SK-N-SH treated with all-trans-retinoic acid at 6 μM for 48 hours (cell line): ENCODE measurements at regions not wholly inside any gene's neighbourhood (a gene's known extent, or its start where the extent isn't known, plus 50 kb on each side); places are given as distances from the start of the nearest gene placed in this dataset.

ENCODE experiments used
- ATAC-seq: fragments of 200-7000 bp; cut with Tn5 transposase; 3 replicates; pipeline ENCODE4 v1.9.1; 2020; ENCODE audit warnings: mild to moderate bottlenecking, moderate library complexity
- ARNTL ChIP-seq: fragments of 450-650 bp; formaldehyde crosslinking; IDR thresholded peaks from 2 replicates; pipeline ENCODE4 v1.5.0; 2020; ENCODE audit warnings: low read depth, mild to moderate bottlenecking, moderate library complexity, borderline replicate concordance
- BACH2 ChIP-seq: fragments of 250-450 bp; sonication (Bioruptor Pico); IDR thresholded peaks from 2 replicates; pipeline ENCODE4 v1.9.0; 2021; ENCODE audit warnings: mild to moderate bottlenecking, borderline replicate concordance
- CSDC2 ChIP-seq: fragments of 250-450 bp; sonication (Bioruptor Pico); IDR thresholded peaks from 2 replicates; pipeline ENCODE4 v1.5.0; 2020; ENCODE audit warnings: mild to moderate bottlenecking, moderate library complexity
- ESRRG ChIP-seq: fragments of 250-450 bp; sonication (Bioruptor Pico); IDR thresholded peaks from 2 replicates; pipeline ENCODE4 v1.6.1; 2021; ENCODE audit warnings: mild to moderate bottlenecking
- GLIS3 ChIP-seq: fragments of 250-450 bp; sonication (Bioruptor Pico); IDR thresholded peaks from 2 replicates; pipeline ENCODE4 v1.5.0; 2020; ENCODE audit warnings: mild to moderate bottlenecking, moderate library complexity
- ISL1 ChIP-seq: fragments of 250-450 bp; sonication (Bioruptor Pico); IDR thresholded peaks from 2 replicates; pipeline ENCODE4 v2.1.2; 2022; ENCODE audit warnings: mild to moderate bottlenecking, moderate library complexity
- OSR1 ChIP-seq: fragments of 250-450 bp; sonication (Bioruptor Pico); IDR thresholded peaks from 2 replicates; pipeline ENCODE4 v1.8.0; 2022; ENCODE audit warnings: moderate library complexity, mild to moderate bottlenecking, inconsistent platforms
- PPARA ChIP-seq: fragments of 250-450 bp; sonication (Bioruptor Pico); IDR thresholded peaks from 2 replicates; pipeline ENCODE4 v1.5.0; 2020; ENCODE audit warnings: mild to moderate bottlenecking, borderline replicate concordance
- SNAI2 ChIP-seq: fragments of 250-450 bp; sonication (Bioruptor Pico); IDR thresholded peaks from 2 replicates; pipeline ENCODE4 v1.5.0; 2020; ENCODE audit warnings: mild to moderate bottlenecking, moderate library complexity
- TCF4 ChIP-seq: fragments of 250-450 bp; sonication (Bioruptor Pico); IDR thresholded peaks from 2 replicates; pipeline ENCODE4 v1.8.0; 2021; ENCODE audit warnings: mild to moderate bottlenecking, moderate library complexity, borderline replicate concordance
- TOX ChIP-seq: fragments of 250-450 bp; sonication (Bioruptor Pico); IDR thresholded peaks from 2 replicates; pipeline ENCODE4 v1.8.0; 2021; ENCODE audit warnings: mild to moderate bottlenecking, moderate library complexity, borderline replicate concordance
- ZC3H10 ChIP-seq: fragments of 250-450 bp; sonication (Bioruptor Pico); IDR thresholded peaks from 2 replicates; pipeline ENCODE4 v1.5.1; 2021; ENCODE audit warnings: mild to moderate bottlenecking, moderate library complexity
- ZFP30 ChIP-seq: fragments of 450-650 bp; formaldehyde crosslinking; IDR thresholded peaks from 2 replicates; pipeline ENCODE4 v1.5.0; 2022; ENCODE audit warnings: mild to moderate bottlenecking, moderate library complexity
- ZNF70 ChIP-seq: fragments of 450-650 bp; formaldehyde crosslinking; IDR thresholded peaks from 2 replicates; pipeline ENCODE4 v1.5.0; 2020; ENCODE audit warnings: mild to moderate bottlenecking, moderate library complexity
- ZNF8 ChIP-seq: fragments of 450-650 bp; formaldehyde crosslinking; IDR thresholded peaks from 2 replicates; pipeline ENCODE4 v1.5.0; 2020; ENCODE audit warnings: mild to moderate bottlenecking, moderate library complexity
- TF ChIP-seq, protein P1 (sequence below): fragments of 250-450 bp; sonication (Bioruptor Pico); IDR thresholded peaks from 2 replicates; pipeline ENCODE4 v1.5.0; 2020; ENCODE audit warnings: mild to moderate bottlenecking, moderate library complexity
- TF ChIP-seq, protein P2 (sequence below): fragments of 250-450 bp; sonication (Bioruptor Pico); IDR thresholded peaks from 2 replicates; pipeline ENCODE4 v1.8.0; 2020; ENCODE audit warnings: mild to moderate bottlenecking, moderate library complexity, borderline replicate concordance
- TF ChIP-seq, protein P3 (sequence below): fragments of 250-450 bp; sonication (Bioruptor Pico); IDR thresholded peaks from 2 replicates; pipeline ENCODE4 v1.5.1; 2020; ENCODE audit warnings: low read depth, mild to moderate bottlenecking, moderate library complexity
- TF ChIP-seq, protein P4 (sequence below): fragments of 250-450 bp; sonication (Bioruptor Pico); IDR thresholded peaks from 2 replicates; pipeline ENCODE4 v1.5.1; 2021; ENCODE audit warnings: mild to moderate bottlenecking, moderate library complexity
- TF ChIP-seq, protein P5 (sequence below): fragments of 250-450 bp; sonication (Bioruptor Pico); IDR thresholded peaks from 2 replicates; pipeline ENCODE4 v1.8.0; 2021; ENCODE audit warnings: low read depth, mild to moderate bottlenecking, moderate library complexity, borderline replicate concordance

DNA sequence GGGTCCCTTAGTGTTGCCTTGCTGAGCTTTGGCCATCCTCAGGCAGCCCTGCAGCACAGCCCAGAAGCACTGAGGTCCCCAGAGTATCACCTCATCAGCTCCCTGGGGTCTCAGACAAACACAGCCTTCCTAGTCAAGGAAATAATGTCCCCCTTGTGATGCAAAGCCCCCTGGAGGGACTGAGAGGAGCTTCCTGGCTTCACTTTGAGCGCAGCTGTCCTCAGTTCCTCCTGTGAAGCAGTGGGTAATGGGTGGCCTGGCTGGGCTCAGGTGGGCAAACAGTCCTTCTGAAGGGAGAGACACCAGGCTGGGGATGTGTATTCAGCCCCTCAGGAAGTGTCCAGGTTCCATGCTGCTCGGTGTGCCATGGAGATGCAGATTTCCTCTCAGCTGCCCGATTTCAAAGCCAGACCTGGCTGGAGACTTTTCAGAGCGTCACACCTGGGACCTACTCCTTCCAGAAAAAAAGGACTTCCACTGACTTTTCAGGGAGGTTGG lies 79.2 kb upstream of the FOXA2 start (continued):
- TF ChIP-seq, protein P1, sequence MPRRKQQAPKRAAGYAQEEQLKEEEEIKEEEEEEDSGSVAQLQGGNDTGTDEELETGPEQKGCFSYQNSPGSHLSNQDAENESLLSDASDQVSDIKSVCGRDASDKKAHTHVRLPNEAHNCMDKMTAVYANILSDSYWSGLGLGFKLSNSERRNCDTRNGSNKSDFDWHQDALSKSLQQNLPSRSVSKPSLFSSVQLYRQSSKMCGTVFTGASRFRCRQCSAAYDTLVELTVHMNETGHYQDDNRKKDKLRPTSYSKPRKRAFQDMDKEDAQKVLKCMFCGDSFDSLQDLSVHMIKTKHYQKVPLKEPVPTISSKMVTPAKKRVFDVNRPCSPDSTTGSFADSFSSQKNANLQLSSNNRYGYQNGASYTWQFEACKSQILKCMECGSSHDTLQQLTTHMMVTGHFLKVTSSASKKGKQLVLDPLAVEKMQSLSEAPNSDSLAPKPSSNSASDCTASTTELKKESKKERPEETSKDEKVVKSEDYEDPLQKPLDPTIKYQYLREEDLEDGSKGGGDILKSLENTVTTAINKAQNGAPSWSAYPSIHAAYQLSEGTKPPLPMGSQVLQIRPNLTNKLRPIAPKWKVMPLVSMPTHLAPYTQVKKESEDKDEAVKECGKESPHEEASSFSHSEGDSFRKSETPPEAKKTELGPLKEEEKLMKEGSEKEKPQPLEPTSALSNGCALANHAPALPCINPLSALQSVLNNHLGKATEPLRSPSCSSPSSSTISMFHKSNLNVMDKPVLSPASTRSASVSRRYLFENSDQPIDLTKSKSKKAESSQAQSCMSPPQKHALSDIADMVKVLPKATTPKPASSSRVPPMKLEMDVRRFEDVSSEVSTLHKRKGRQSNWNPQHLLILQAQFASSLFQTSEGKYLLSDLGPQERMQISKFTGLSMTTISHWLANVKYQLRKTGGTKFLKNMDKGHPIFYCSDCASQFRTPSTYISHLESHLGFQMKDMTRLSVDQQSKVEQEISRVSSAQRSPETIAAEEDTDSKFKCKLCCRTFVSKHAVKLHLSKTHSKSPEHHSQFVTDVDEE (CRISPR knock-in tag), result no peak
- TF ChIP-seq ZNF8 (CRISPR knock-in tag), result no peak
- TF ChIP-seq PPARA (CRISPR knock-in tag), result no peak
- no peak for TF ChIP-seq ZNF70 (CRISPR knock-in tag)

DNA sequence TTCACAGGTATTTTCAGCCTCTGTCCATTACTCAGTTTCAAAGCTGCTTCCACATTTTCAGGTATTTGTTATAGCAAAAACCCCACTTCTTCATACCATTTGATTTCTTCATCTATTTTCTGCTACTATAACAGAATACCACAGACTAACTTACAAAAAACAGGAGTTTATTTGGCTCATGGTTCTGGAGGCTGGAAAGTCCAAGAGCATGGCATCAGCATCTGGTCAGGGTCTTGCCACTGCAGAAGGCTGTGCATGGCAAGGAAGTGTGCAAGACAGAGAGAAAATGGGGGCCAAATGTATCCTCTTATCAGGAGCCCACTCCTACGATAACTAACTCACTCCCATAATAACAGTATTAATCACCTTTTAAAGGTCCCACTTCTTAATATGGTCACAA lies 82.8 kb upstream of the FOXA2 start:
- ATAC-seq, result no peak
- TF ChIP-seq ZNF8 (CRISPR knock-in tag) (no peak), ESRRG (CRISPR knock-in tag) (no peak), ZNF70 (CRISPR knock-in tag) (no peak), TCF4 (CRISPR knock-in tag) (no peak), OSR1 (CRISPR knock-in tag) (no peak), TOX (CRISPR knock-in tag) (no peak), ARNTL (CRISPR knock-in tag) (no peak), ISL1 (CRISPR knock-in tag) (no peak), GLIS3 (CRISPR knock-in tag) (no peak), SNAI2 (no peak), CSDC2 (CRISPR knock-in tag) (no peak)
- TF ChIP-seq, protein P2, sequence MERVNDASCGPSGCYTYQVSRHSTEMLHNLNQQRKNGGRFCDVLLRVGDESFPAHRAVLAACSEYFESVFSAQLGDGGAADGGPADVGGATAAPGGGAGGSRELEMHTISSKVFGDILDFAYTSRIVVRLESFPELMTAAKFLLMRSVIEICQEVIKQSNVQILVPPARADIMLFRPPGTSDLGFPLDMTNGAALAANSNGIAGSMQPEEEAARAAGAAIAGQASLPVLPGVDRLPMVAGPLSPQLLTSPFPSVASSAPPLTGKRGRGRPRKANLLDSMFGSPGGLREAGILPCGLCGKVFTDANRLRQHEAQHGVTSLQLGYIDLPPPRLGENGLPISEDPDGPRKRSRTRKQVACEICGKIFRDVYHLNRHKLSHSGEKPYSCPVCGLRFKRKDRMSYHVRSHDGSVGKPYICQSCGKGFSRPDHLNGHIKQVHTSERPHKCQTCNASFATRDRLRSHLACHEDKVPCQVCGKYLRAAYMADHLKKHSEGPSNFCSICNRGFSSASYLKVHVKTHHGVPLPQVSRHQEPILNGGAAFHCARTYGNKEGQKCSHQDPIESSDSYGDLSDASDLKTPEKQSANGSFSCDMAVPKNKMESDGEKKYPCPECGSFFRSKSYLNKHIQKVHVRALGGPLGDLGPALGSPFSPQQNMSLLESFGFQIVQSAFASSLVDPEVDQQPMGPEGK (CRISPR knock-in tag), result no peak
- TF ChIP-seq, protein P1 (CRISPR knock-in tag), result no peak
- TF ChIP-seq, protein P3, sequence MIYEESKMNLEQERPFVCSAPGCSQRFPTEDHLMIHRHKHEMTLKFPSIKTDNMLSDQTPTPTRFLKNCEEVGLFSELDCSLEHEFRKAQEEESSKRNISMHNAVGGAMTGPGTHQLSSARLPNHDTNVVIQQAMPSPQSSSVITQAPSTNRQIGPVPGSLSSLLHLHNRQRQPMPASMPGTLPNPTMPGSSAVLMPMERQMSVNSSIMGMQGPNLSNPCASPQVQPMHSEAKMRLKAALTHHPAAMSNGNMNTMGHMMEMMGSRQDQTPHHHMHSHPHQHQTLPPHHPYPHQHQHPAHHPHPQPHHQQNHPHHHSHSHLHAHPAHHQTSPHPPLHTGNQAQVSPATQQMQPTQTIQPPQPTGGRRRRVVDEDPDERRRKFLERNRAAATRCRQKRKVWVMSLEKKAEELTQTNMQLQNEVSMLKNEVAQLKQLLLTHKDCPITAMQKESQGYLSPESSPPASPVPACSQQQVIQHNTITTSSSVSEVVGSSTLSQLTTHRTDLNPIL (CRISPR knock-in tag), result no peak
- TF ChIP-seq, protein P4, sequence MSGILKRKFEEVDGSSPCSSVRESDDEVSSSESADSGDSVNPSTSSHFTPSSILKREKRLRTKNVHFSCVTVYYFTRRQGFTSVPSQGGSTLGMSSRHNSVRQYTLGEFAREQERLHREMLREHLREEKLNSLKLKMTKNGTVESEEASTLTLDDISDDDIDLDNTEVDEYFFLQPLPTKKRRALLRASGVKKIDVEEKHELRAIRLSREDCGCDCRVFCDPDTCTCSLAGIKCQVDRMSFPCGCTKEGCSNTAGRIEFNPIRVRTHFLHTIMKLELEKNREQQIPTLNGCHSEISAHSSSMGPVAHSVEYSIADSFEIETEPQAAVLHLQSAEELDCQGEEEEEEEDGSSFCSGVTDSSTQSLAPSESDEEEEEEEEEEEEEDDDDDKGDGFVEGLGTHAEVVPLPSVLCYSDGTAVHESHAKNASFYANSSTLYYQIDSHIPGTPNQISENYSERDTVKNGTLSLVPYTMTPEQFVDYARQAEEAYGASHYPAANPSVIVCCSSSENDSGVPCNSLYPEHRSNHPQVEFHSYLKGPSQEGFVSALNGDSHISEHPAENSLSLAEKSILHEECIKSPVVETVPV (CRISPR knock-in tag), result no peak

DNA sequence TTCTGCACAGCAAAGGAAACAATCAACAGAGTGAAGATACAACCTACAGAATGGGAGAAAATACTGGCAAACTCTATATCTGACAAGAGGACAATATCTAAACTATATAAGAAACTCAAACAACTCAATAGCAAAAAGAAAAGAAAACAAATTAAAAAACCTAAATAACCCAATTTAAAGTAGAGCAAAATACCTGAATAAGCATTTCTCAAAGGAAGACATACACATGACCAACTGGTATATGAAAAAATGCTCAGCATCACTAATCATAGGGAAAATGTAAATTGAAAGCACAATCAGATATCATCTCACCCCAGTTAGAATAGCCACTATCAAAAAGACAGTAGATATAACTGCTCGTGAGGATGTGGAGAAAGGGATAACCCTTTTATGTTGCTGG lies 87.8 kb upstream of the FOXA2 start:
- ATAC-seq, result no peak
- TF ChIP-seq BACH2 (no peak), ZFP30 (CRISPR knock-in tag) (no peak), ZC3H10 (CRISPR knock-in tag) (no peak), TCF4 (CRISPR knock-in tag) (no peak), ISL1 (CRISPR knock-in tag) (no peak), GLIS3 (CRISPR knock-in tag) (no peak), ZNF8 (CRISPR knock-in tag) (no peak), PPARA (CRISPR knock-in tag) (no peak)
- TF ChIP-seq, protein P5, sequence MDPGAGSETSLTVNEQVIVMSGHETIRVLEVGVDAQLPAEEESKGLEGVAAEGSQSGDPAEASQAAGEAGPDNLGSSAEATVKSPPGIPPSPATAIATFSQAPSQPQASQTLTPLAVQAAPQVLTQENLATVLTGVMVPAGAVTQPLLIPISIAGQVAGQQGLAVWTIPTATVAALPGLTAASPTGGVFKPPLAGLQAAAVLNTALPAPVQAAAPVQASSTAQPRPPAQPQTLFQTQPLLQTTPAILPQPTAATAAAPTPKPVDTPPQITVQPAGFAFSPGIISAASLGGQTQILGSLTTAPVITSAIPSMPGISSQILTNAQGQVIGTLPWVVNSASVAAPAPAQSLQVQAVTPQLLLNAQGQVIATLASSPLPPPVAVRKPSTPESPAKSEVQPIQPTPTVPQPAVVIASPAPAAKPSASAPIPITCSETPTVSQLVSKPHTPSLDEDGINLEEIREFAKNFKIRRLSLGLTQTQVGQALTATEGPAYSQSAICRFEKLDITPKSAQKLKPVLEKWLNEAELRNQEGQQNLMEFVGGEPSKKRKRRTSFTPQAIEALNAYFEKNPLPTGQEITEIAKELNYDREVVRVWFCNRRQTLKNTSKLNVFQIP, result no peak
- TF ChIP-seq, protein P4 (CRISPR knock-in tag), result no peak
- TF ChIP-seq, protein P3 (CRISPR knock-in tag), result no peak
